K562 (cell line): ENCODE measurements at regions not wholly inside any gene's neighbourhood (a gene's known extent, or its start where the extent isn't known, plus 50 kb on each side); places are given as distances from the start of the nearest gene placed in this dataset.

Experiments used
- MTF1 ChIP-seq: fragments of 250-450 bp; sonication (Bioruptor Pico); IDR thresholded peaks from 2 replicates; pipeline ENCODE4 v1.9.0; 2021; ENCODE audit warnings: moderate library complexity, mild to moderate bottlenecking, inconsistent platforms, borderline replicate concordance
- RBBP5 ChIP-seq: fragments of 200-600 bp; sonication (generic); IDR thresholded peaks from 2 replicates; pipeline ENCODE4 v1.6.1; 2012; ENCODE audit warnings: borderline replicate concordance, mild to moderate bottlenecking, low read length, control low read depth, inconsistent platforms; ENCODE audit not compliant: insufficient read depth, poor library complexity, severe bottlenecking
- RBM39 ChIP-seq: fragments of 200-400 bp; formaldehyde crosslinking; optimal IDR thresholded peaks from 2 replicates; pipeline ENCODE3; 2018; ENCODE audit warnings: low read depth, low read length
- TF ChIP-seq, protein P1 (sequence below), 2 experiments: fragments of 450-650 bp; formaldehyde crosslinking in 1 of 2; IDR thresholded peaks; 2 replicates each; pipeline versions ENCODE4 v1.4.0 to v1.6.1; 2014 to 2020; ENCODE audit warnings: mild to moderate bottlenecking in 2 of 2, borderline replicate concordance in 1 of 2, low read depth in 1 of 2

DNA sequence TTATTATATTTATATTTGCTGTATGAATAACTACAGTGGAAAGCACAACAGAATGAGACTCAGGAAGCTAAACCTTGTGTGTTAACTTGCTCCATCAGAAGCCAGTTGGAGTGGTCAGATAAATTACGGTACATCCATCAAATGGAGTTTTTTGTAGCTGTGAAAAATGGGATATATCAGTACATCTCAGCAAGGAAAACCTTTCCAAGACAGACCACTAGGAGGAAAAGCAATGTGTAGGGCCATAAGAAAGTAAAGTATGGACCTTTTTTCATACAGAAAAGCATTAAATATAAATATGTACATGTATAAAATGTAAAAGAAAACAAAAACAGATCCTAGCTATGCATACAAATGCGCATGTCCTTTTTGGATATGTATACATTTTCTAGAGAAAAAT is 403.8 kb upstream of the CDH11 start (continued):
- TF ChIP-seq, protein P1, sequence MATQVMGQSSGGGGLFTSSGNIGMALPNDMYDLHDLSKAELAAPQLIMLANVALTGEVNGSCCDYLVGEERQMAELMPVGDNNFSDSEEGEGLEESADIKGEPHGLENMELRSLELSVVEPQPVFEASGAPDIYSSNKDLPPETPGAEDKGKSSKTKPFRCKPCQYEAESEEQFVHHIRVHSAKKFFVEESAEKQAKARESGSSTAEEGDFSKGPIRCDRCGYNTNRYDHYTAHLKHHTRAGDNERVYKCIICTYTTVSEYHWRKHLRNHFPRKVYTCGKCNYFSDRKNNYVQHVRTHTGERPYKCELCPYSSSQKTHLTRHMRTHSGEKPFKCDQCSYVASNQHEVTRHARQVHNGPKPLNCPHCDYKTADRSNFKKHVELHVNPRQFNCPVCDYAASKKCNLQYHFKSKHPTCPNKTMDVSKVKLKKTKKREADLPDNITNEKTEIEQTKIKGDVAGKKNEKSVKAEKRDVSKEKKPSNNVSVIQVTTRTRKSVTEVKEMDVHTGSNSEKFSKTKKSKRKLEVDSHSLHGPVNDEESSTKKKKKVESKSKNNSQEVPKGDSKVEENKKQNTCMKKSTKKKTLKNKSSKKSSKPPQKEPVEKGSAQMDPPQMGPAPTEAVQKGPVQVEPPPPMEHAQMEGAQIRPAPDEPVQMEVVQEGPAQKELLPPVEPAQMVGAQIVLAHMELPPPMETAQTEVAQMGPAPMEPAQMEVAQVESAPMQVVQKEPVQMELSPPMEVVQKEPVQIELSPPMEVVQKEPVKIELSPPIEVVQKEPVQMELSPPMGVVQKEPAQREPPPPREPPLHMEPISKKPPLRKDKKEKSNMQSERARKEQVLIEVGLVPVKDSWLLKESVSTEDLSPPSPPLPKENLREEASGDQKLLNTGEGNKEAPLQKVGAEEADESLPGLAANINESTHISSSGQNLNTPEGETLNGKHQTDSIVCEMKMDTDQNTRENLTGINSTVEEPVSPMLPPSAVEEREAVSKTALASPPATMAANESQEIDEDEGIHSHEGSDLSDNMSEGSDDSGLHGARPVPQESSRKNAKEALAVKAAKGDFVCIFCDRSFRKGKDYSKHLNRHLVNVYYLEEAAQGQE (IDR thresholded peaks at IDR 0.05; ENCODE audit: borderline replicate concordance): no peak
- TF ChIP-seq, protein P1 (CRISPR knock-in tag; IDR thresholded peaks at IDR 0.05; ENCODE audit: low read depth): no peak
- TF ChIP-seq RBM39: no peak
- no peak for TF ChIP-seq MTF1 (CRISPR knock-in tag)
- TF ChIP-seq RBBP5: no peak
